ENCODE measurements at regions not wholly inside any gene's neighbourhood (a gene's known extent, or its start where the extent isn't known, plus 50 kb on each side); places are given as distances from the start of the nearest gene placed in this dataset.

DNA sequence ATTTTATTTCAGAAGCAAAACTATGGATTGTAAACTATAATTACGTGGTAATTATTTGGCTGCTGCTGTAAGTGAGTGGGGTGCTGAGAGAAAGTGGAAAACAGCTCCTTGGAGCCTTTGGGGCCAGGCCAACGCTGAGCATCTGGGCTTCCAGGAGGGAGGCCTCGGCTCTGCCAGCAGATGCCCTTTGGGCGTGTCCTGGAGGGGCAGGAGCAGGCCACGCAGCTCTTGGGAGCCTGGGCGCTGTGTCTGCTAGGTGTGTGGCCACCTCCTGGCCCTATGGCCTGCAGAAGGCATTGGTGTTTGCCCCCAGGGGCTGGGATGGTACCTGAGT lies 423.3 kb downstream of the GLRX3 start:
- DNase-seq (ENCODE audit: low read depth) = no peak

DNA sequence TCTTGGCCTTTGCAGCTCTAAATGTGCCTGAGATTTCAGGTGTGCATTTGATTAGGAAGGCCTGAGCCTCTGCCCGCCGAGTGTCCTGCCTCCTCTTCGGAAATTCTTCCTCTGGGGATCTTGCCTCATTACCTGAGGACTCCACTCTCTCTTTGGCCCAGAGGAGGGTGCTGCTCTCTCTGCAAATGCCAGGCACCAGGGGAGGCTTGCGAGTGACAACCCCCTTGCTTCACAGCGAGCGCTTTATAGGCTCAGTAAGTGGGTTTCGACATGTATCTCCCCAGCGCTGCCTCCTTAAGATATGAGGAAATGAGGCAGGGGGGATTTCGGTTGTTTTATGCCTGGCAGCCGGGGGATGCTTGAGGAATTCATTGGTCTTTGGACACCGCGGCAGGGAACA lies 423.9 kb downstream of the GLRX3 start:
- no peak for DNase-seq (ENCODE audit: low read depth)

DNA sequence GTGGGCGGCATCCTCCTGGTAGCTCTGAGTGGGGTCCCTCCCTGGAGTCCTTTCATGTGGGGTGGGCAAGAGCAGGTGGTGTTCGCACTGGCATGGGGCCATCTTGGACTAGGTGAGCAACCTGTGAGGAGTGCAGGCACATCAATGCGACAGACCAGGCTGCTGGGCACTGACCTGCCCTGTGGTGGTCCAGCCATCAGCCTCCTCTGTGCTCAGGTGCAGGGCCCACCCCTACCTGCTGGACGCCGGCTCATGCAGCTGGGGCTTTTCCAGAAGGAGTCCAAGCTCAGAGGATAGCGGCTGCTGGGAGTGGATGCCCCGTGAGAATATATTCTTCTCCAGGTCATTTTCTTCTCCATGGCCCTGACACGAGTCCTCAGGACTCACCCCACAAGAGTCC lies 424.4 kb downstream of the GLRX3 start:
- DNase-seq (ENCODE audit: low read depth) = no peak

DNA sequence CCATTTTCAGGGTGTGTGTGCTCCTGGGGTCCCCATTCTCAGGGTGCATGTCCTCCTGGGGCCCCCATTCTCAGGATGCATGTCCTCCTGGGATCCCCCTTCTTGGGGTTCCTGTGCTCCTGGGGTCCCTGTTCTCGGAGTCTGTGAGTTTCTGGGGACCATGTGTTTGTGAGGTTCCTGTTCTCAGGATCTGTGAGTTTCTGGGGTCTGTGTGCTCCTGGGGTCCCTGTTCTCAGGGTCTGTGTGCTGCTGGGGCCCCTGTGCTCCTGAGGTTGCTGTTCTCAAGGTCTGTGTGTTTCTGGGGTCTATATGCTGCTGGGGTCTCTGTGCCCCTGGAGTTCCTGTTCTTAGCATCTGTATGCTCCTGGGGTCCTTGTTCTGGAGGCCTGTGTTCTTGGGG lies 425.5 kb downstream of the GLRX3 start:
- DNase-seq (ENCODE audit: low read depth) = no peak

DNA sequence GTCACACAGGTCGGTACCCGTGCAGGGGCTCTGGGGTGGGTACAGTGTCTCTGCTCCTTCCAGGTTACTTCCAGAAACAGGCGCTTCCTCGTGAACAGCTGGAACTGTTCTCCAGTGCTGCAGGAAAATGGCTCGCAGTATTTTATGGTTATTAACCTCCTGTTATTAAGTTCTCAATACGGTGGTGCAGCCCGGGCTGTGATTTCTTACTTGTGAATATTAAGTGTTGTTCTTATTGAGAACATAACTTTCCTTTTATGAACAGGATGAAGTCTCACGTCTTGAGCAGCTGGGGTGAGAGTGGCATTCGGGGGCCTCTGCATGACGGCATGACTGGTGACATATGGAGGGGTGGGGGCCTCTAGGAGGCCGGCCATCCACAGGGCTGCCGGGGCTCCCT lies 430.8 kb downstream of the GLRX3 start:
- DNase-seq (ENCODE audit: low read depth) = no peak

DNA sequence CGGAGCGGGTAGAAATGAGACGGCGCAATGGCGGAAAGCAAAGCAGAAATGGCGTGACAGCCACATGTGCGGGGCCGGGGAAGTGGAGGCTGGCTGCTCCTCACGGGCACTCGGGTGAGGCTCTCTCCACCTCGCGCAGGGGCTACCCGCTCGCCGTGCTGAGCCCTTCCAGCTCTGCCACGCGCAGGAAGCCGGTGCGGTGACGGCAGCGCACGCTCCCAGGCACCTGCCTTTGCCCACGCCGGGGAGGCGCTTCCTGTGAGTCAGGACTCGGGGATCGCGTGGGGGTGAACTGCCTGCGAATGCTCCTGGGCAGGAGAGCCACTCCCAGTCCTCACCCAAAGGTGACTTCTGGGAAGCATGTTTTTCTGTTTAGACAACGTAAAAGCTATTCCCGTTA lies 431.2 kb downstream of the GLRX3 start:
- DNase-seq (ENCODE audit: low read depth) = no peak

DNA sequence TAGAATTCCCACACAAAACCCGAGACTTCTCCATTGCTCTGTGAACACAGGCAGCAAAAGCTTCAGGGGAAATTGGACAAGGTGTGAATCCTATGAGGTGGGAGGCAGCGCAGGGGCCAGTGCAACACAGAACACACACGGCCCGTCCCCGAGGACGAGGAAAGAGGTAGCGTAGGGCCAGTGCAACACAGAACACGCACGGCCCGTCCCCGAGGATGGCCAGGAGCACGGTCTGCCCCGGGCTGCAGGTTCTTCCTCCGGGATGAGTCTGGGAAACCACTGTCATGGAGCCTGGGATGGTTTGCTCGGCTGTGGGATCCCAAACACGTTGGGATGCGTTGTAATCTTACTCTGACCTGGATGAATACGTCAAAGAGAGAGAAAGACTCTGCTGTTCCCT lies 432.1 kb downstream of the GLRX3 start:
- DNase-seq (ENCODE audit: low read depth) = no peak

DNA sequence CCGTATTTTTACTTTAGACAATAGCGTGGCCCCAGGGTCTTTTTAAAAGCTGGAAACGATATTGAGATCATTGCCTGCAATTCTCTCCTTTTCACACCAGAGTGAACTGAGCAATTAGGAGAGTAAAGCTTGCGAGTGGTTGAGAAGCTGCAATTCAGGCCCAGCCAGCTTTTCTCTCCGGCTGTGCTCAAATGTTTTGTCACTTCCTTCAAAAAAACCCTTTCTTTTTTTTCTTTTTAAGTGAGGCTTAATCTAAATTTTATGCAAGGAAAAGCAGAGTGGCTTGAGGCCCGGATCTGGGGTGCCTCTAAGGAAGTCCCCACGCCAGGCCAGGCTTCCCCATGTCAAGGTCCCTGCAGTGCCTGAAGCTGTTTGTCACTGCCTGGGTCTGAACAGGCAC lies 433.9 kb downstream of the GLRX3 start:
- no peak for DNase-seq (ENCODE audit: low read depth)

DNA sequence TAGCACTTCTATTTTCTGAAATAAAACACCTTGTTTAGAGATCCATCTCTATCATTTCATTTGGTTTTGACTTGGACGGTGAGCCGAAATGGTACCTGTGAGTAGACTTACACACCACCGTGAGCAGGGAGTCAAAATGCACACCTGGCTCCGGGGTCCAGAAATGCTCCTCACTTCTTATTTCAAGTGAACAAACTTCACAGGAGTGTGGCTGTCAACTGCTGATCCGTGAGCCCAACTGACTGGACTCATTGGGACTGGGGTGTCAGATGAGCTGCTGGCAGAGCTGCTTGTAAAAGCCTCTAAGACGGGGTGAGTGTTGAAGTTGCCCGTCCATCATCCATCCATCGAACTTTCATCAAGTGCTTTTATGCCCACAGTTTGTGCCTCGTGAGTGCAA lies 435.5 kb downstream of the GLRX3 start:
- no peak for DNase-seq (ENCODE audit: low read depth)

DNA sequence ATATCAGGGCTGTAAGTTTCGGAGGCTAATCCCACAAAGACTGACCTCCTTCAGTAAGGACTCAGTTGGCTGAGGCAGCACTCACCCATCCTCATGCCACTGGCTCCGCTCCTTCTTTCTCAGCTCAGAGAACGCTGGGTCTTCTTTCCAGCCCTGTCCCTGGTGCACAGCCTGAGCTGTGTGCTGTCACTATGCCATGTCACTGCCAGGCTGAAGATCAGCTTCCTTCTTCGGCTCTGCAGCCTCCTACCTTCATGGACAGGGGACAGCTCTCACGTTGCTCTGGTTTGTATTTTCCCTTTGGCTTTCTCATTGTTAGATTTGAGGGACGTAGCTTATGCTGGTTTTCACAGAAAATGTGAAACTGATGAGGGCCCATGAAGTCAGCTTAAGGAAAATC lies 437.3 kb downstream of the GLRX3 start:
- DNase-seq (ENCODE audit: low read depth) = no peak

DNA sequence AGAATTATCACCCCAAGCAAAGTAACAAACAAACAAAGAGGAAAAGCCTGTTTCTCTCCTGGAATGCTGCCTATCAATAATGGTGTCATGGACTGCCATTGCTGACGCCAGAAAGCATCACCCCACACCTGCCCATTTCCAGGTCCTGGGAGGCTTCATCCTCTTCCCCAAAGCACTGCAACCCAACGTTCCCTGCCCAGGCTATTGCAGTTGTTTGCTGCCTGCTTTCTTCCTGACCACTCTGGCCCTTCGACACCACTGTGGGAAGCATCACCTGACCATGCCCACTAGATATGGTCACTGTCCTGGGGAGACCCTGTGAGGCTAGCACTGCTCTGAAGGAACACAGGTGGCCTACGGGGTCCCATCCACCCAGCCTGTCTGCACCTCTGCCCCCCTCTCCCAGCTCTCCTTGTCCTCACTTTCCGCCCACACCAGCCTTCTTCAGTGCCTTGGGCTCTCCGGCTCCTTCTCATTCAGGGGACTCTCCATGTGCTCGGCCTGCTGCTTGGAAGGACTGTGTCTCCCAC lies 439.6 kb downstream of the GLRX3 start:
- no peak for DNase-seq (ENCODE audit: low read depth)

DNA sequence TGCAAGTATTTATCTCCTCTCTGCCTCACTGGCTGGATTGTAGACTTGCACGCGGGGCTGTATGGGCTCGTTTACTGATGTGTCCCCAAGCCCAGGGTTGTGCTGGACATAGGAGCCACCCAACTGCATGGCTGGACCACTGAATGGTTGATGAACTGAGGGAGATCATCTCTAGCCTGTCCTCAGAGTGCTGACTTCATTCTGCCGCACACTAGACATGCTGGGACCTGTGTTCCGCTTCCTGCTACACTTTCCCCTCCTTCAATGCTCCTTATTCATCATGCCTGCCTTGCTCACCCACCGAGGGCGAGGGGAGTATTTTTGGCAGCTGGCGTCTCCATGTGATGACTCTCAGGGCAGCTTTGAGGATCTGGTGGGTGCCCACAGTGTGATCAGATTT lies 440.2 kb downstream of the GLRX3 start:
- no peak for DNase-seq (ENCODE audit: low read depth)

DNA sequence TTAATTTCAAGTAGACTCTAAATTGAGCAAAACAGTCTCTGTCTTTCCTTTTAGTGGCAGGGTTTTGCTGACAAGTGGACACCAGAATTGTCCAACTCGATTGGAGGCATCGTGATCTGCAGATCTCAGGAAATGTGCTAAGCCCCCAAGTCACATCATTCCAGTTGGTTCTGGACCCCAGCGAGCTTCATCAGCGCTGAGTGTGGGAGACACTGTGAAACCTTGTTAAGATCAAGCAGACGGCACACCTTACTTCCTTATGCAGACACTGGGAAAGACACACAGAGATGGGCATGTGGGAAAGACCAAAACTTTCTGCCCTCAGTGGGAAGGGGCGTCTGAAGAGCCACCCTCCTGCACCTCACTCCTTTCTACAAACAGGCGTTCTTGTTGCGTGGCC lies 440.8 kb downstream of the GLRX3 start:
- DNase-seq (ENCODE audit: low read depth) = no peak

DNA sequence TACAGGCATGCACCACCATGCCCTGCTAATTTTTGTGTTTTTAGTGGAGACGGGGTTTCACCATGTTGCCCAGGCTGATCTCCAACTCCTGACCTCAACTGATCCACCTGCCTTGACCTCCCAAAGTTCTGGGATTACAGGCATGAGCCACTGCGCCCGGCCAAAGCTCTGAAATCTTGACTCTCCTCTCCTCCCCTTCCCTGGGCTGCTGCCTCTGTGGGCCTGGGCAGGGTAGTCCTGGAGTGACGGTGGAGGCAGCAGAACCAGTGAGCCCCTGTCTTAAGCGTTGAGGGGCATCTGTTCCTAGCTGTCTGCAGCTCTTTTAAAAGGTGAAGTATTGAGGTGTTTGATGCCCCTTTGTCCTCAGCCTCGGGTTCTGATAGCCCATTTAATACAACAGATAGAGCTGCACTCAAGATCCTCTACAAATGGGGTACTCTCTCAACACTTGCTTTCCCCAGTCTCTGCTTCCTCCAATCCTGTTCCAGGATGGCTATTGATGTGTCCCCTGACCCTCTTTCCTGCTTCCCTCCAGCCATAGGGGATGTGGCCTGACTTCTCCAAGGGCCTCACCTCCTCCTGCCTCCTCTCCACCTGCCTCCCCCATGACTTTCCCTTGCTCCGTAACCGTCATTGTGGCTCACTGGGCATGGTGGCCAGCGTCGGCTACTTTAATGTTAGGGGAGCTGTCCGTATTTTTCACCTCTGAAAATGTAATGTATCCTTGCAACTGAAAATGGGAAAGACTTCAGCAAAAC lies 442.5 kb downstream of the GLRX3 start:
- DNase-seq (ENCODE audit: low read depth) = no peak

DNA sequence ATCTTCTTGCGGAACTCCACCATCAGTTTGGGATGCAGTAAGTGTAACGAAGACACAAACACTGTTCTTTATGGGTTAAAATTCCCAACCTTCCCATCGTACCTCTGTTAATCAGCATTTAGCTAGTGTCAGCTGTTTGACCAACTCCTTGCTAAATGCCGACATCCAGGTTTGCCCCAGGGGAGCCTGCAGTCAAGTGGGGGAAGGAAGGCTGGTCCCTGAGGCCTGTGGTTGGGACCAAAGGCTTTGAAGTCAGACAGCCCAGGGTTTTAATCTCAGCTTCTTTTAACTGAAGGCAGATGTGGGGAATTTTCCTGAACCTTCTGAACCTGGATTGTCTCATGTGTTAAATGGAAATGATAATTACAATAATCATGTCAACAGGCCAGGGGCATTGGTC lies 443.7 kb downstream of the GLRX3 start:
- no peak for DNase-seq (ENCODE audit: low read depth)

DNA sequence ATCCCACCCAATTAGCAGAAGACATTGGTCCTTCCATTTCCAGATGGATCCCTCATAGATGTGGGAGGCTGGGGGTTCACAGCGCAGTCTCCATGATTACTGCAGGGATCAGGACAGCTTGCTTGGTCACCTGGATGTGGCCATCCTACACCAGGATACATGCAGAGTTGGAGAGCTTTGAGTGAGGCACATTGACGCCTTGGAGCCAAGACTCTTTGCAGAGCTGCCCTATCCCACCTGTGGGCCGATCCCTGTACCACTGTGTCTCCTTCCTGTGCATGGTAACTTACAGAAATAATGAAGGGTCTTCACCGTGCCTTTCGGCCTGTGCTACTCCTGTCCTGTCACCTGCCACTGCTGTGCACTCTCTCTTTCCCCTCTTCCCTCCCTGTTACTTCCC lies 444.8 kb downstream of the GLRX3 start:
- no peak for DNase-seq (ENCODE audit: low read depth)

DNA sequence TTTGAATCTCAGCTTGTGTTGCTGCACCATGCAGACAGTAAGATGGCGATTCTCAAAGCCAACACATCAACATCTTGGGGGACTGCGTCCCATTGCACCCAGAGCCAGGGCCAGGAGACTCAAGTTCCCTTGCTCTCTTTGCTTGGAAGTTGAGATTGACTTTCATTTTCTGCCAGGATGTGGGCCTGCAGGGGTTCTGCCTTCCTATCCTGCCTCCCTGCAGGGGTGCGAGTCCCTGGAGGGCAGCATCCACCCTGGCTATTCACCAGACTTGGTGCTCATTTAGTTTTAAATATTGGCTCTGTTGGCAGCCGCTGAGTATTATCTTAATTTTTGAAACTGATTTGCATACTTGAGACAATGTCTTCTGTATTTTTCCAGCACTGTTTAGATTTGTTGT lies 451.5 kb downstream of the GLRX3 start:
- DNase-seq (ENCODE audit: low read depth) = no peak

DNA sequence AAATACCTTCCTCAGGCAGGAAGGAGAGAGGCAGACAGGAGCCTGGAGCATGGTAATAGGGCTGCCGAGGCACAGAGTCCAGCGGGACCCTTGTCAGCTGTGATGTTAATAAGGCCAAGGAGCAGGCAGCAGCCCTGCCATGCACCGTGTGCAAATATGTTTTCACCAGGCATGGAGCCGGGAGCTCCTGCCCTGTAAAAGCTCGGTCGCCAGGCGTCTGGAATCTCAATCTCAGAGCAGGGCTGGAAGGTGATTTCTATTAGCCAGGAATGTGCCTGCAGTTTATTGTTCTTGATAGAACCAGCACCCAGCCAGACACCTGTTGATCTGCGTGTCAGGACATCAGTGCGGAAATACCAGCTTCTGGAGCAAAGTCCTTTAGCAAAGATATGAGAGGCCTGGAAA lies 469.8 kb downstream of the GLRX3 start:
- no peak for DNase-seq (ENCODE audit: low read depth)

DNA sequence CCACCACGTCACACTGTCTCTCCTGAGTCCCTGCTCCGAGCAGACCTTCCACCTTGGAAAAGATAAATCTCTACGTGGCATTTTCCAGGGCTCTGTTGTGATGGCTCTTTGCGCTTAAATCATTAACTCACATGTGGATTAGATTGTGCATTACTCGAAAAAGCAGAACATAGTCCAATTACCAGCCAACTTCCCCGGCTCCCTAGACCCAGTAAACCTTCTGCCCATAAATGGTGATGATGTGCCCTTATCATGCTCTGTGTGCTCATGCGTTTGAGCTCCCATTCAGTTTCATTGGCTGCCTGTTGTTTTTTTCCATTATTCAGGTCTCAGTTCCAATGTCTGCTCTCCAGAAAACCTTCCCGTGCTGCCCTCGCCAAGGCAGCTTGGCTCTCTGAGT lies 471.2 kb downstream of the GLRX3 start:
- no peak for DNase-seq (ENCODE audit: low read depth)

DNA sequence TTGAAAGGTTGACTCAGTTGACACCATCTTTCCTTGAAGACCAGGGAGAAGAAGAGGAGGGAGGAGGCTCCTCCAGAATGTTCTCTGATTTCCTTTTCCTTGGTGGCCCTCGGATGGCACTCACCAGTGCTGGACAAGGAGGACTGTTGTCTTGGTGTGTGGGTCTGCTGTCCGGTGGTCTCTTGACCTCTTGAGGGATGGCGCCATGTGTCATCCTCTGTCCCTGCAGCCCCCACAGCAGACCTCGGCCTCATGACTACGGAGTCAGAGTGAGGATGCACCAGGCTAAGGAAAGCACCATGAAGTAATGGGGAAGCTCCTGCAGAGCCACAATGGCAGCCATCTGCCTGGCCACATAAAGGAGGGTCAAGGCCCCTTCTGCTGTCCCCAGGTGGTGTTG lies 475.0 kb downstream of the GLRX3 start:
- no peak for DNase-seq (ENCODE audit: low read depth)

DNA sequence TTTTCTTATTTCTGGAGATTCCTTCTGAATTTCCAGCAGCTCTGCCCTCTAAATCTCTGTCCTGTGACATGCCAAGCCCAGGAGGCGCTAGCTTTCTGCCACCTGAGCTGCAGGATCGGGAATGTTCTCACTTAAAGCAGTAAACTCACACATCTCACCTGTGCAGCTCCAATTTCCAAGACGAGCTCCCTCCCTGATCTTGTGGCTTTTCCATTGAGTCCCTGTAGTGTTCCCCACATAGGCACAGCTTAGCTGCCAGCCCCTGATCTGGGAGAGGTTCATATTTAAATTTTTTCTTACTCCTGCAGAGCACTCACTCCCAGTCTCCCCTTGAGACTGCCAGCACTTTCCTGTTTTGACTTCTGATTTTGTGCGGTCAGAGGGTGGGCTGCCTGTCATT lies 479.3 kb downstream of the GLRX3 start:
- DNase-seq (ENCODE audit: low read depth) = no peak

DNA sequence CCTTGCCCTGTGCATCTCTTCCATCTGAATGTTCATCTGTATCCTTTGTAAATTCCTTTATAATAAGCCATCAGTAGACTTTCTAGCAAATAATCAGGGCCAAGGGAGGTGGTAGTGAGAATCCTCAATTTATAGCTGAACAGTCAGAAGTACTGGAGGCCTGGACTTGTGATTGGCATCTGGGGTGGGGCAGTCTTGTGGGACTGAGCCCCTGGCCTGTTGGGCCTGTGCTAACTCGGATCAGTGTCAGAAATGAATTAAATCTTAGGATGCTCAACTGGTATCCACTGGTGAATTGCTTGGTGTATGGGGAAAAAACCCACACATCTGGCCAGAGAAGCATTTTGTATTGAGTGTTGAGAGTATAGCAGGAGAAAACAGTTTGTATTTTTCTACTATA lies 481.8 kb downstream of the GLRX3 start:
- no peak for DNase-seq (ENCODE audit: low read depth)

DNA sequence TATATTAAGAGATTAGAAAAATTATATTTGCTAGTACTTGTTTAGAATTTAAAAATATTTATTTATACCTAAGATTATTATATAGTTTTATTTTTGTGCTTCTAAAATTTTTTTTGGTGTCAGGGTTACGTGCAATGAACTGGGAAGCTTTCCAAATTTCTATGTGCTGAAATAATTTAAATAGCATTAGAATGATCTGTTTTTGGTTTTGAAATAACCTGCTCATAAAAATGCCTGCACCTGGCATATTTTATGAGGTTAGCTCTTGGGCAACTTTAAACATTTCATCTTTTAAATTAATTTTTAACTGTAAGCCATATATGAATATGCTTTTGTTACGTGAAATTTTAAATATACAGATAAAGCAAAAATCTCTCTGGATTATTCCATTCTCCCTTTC lies 482.5 kb downstream of the GLRX3 start:
- no peak for DNase-seq (ENCODE audit: low read depth)

DNA sequence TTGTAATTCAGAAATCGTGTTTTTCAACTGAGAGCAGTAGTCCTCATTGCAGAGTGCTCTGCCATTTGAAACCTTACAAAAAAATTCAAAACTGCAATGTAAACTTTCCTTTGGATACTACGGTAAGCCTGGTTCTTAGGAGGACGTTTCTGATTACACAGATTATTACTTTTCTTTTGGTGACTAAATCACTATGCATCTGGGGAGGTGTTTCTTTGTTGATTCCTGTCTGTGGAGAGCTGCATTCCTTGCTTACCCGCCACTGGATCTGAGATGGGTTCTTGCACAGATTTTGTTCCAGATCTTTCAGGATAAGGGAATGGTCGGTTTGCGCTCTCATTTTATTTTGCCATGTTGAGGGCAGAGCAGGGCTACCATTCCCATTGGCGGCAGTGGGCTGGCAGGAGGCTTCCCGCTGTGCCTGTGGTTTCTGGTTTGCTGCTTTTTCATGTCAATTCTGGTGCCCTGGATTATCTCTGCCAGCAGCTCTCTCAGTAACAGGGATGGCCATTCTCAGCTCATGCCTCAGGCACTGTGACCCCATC lies 485.1 kb downstream of the GLRX3 start:
- DNase-seq (ENCODE audit: low read depth) = no peak
